GM23338 (cell line): ENCODE measurements at regions not wholly inside any gene's neighbourhood (a gene's known extent, or its start where the extent isn't known, plus 50 kb on each side); places are given as distances from the start of the nearest gene placed in this dataset.

ENCODE experiments used
- ATAC-seq: fragments of 200-7000 bp; cut with Tn5 transposase; 3 replicates; pipeline ENCODE4 v1.9.1; 2020
- DNase-seq: peaks from one replicate; pipeline ENCODE4 v3.0.0-alpha.2; 2015; ENCODE audit warnings: low spot score
- H2AFZ ChIP-seq: fragments of 200-600 bp; sonication (generic); 2 replicates; pipeline ENCODE4 v1.8.0; 2016; ENCODE audit warnings: antibody characterized with exemption, mild to moderate bottlenecking, moderate library complexity
- H3F3A ChIP-seq: fragments of 200-600 bp; sonication (generic); replicated peaks from 2 replicates; pipeline ENCODE4 v1.8.0; 2017; ENCODE audit warnings: antibody characterized with exemption, mixed run types, low read depth
- H3K27ac ChIP-seq: fragments of 200-600 bp; sonication (generic); 2 replicates; pipeline ENCODE4 v1.6.1; 2016; ENCODE audit warnings: low read depth
- H3K27me3 ChIP-seq: fragments of 200-600 bp; sonication (generic); 2 replicates; pipeline ENCODE4 v1.8.0; 2016; ENCODE audit warnings: mild to moderate bottlenecking, mixed run types, moderate library complexity; ENCODE audit not compliant: insufficient read depth
- H3K36me3 ChIP-seq: fragments of 200-600 bp; sonication (generic); 2 replicates; pipeline ENCODE4 v1.8.0; 2016; ENCODE audit warnings: mild to moderate bottlenecking; ENCODE audit not compliant: insufficient read depth
- H3K4me1 ChIP-seq: fragments of 200-600 bp; sonication (generic); 2 replicates; pipeline ENCODE4 v1.8.0; 2016; ENCODE audit warnings: mild to moderate bottlenecking, moderate library complexity; ENCODE audit not compliant: insufficient read depth
- H3K4me2 ChIP-seq: fragments of 200-600 bp; sonication (generic); 2 replicates; pipeline ENCODE4 v1.7.1; 2017; ENCODE audit warnings: mixed run types
- H3K4me3 ChIP-seq: fragments of 200-600 bp; sonication (generic); 2 replicates; pipeline ENCODE4 v1.6.1; 2016; ENCODE audit warnings: mixed run types
- H3K79me2 ChIP-seq: fragments of 200-600 bp; sonication (generic); replicated peaks from 2 replicates; pipeline ENCODE4 v1.8.0; 2017; ENCODE audit warnings: mild to moderate bottlenecking; ENCODE audit not compliant: insufficient read depth
- H3K9me2 ChIP-seq: fragments of 200-600 bp; sonication (generic); 2 replicates; pipeline ENCODE4 v1.8.0; 2017; ENCODE audit not compliant: insufficient read depth
- H4K20me1 ChIP-seq: fragments of 200-600 bp; sonication (generic); replicated peaks from 2 replicates; pipeline ENCODE4 v1.8.0; 2017; ENCODE audit warnings: mild to moderate bottlenecking; ENCODE audit not compliant: insufficient read depth
- H3K27ac Mint-ChIP-seq: 2 replicates; pipeline ENCODE4 v1.8.0; 2020; ENCODE audit warnings: inconsistent platforms, mild to moderate bottlenecking, moderate library complexity, mixed read lengths
- H3K27me3 Mint-ChIP-seq: 3 replicates; pipeline ENCODE4 v1.8.0; 2022; ENCODE audit warnings: low read depth, mild to moderate bottlenecking, moderate library complexity, mixed read lengths, inconsistent platforms; ENCODE audit not compliant: insufficient read depth, poor library complexity
- H3K36me3 Mint-ChIP-seq: 3 replicates; pipeline ENCODE4 v1.8.0; 2021; ENCODE audit warnings: low read depth, mild to moderate bottlenecking, inconsistent platforms, moderate library complexity, mixed read lengths
- H3K4me1 Mint-ChIP-seq: 3 replicates; pipeline ENCODE4 v1.8.0; 2020; ENCODE audit warnings: mild to moderate bottlenecking, inconsistent platforms, mixed read lengths
- H3K4me3 Mint-ChIP-seq: 3 replicates; pipeline ENCODE4 v1.8.0; 2021; ENCODE audit warnings: moderate library complexity, mild to moderate bottlenecking, inconsistent platforms, mixed read lengths
- H3K9me3 Mint-ChIP-seq: 3 replicates; pipeline ENCODE4 v1.8.0; 2020; ENCODE audit warnings: moderate library complexity, mild to moderate bottlenecking, inconsistent platforms, mixed read lengths
- CREB1 ChIP-seq: fragments of 250-450 bp; sonication (Bioruptor Pico); IDR thresholded peaks from 2 replicates; pipeline ENCODE4 v1.5.0; 2020; ENCODE audit warnings: low read depth, mild to moderate bottlenecking, moderate library complexity
- EZH2 ChIP-seq: fragments of 200-600 bp; sonication (generic); IDR thresholded peaks from one replicate; pipeline ENCODE4 v1.8.0; 2017; ENCODE audit warnings: antibody characterized with exemption, mild to moderate bottlenecking, low read depth; ENCODE audit not compliant: unreplicated experiment
- EZH2phosphoT487 ChIP-seq: fragments of 200-600 bp; sonication (generic); IDR thresholded peaks from one replicate; pipeline ENCODE4 v1.8.1; 2018; ENCODE audit warnings: antibody characterized with exemption; ENCODE audit not compliant: unreplicated experiment
- JUNB ChIP-seq: IDR thresholded peaks from one replicate; pipeline ENCODE4 v1.6.1; 2016; ENCODE audit warnings: antibody characterized with exemption; ENCODE audit not compliant: unreplicated experiment
- NANOG ChIP-seq: IDR thresholded peaks from 2 replicates; pipeline ENCODE4 v1.6.1; 2016; ENCODE audit warnings: antibody characterized with exemption, borderline replicate concordance
- POLR2AphosphoS5 ChIP-seq: IDR thresholded peaks from 2 replicates; pipeline ENCODE4 v1.6.1; 2016; ENCODE audit warnings: antibody characterized with exemption, low read depth
- REST ChIP-seq: IDR thresholded peaks from one replicate; pipeline ENCODE4 v1.6.1; 2018; ENCODE audit warnings: antibody characterized with exemption; ENCODE audit not compliant: unreplicated experiment
- ZNF114 ChIP-seq: fragments of 250-450 bp; sonication (Bioruptor Pico); IDR thresholded peaks from 2 replicates; pipeline ENCODE4 v1.5.0; 2020; ENCODE audit warnings: mild to moderate bottlenecking, moderate library complexity
- TF ChIP-seq, protein P1 (sequence below), 2 experiments: fragments of 200-600 bp in 1 of 2; sonication (generic) in 1 of 2; conservative IDR thresholded peaks; 2 replicates each; pipeline versions ENCODE4 v1.5.1 to v1.6.1; 2016 to 2017; ENCODE audit warnings: antibody characterized with exemption in 2 of 2, low read depth in 2 of 2, mild to moderate bottlenecking in 2 of 2, moderate library complexity in 1 of 2
- TF ChIP-seq, protein P2 (sequence below): IDR thresholded peaks from 2 replicates; pipeline ENCODE4 v1.6.1; 2016; ENCODE audit warnings: antibody characterized with exemption

DNA sequence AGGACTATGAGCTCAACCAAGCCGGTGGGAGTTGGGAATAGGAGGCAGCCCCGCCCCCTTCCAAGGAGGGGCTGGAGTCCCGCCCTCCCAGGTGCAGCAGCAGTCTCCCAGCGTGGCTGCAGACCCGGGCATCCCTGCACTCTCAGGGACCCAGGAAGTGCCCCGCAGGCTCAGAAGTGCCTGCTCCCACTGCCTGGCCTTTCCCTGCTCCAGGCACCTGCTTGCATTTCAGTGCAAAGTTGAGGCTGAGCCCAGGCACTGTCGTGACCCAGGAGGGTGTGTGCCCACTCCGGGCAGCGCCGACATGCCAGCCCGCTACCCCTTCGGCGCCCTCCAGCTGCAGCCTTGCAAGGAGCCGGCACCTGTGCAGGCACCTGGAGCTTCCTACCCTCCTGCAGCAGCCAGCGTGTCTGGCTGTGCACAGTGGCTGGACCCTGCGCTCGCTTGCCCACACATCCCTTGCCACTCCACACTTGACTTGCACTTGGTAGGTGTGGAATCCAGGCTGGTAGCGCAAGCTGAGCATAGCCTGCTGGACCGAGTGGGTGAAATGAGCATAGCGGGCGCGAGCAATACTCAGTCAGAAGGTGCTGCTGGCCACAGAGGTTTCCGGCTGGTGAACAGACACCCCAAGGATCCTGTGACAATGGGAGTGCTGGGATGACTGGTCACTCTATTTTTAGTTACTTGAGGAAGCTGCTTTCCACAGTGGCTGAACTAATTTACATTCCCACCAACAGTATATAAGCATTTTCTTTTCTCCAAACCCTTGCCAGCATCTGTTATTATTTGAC, 236.3 kb downstream of the PCDH10 start:
- no peaks in the 10 kb centered on the region for H3K79me2 ChIP-seq
- no peak overlapping the region for H2AFZ ChIP-seq
- no peak overlapping the region for H3K27ac ChIP-seq
- H3K27me3 Mint-ChIP-seq = no peaks in the 10 kb centered on the region
- H3K4me3 ChIP-seq = no peak overlapping the region
- peak; percentile 17 for DNase-seq
- TF ChIP-seq ZNF114 (CRISPR knock-in tag) (no peak), EZH2phosphoT487 (no peak), EZH2 (no peak)
- TF ChIP-seq, protein P1, sequence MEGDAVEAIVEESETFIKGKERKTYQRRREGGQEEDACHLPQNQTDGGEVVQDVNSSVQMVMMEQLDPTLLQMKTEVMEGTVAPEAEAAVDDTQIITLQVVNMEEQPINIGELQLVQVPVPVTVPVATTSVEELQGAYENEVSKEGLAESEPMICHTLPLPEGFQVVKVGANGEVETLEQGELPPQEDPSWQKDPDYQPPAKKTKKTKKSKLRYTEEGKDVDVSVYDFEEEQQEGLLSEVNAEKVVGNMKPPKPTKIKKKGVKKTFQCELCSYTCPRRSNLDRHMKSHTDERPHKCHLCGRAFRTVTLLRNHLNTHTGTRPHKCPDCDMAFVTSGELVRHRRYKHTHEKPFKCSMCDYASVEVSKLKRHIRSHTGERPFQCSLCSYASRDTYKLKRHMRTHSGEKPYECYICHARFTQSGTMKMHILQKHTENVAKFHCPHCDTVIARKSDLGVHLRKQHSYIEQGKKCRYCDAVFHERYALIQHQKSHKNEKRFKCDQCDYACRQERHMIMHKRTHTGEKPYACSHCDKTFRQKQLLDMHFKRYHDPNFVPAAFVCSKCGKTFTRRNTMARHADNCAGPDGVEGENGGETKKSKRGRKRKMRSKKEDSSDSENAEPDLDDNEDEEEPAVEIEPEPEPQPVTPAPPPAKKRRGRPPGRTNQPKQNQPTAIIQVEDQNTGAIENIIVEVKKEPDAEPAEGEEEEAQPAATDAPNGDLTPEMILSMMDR (conservative IDR thresholded peaks at IDR 0.05; ENCODE audit: low read depth in 2 of 2) = peak in 1 of 2 experiments; percentile 38; a peak in 2 of 4 replicates
- no peak overlapping the region for H3K4me2 ChIP-seq
- no peaks in the 10 kb centered on the region for H3F3A ChIP-seq
- H3K27me3 ChIP-seq = no peaks in the 10 kb centered on the region
- no peak overlapping the region for H3K4me3 Mint-ChIP-seq
- no peaks in the 10 kb centered on the region for H4K20me1 ChIP-seq
- H3K27ac Mint-ChIP-seq = no peak overlapping the region
- H3K36me3 Mint-ChIP-seq = peaks cover under 1% of the 10 kb centered on the region; the same call in 2 of the 3 replicates
- H3K36me3 ChIP-seq = no peaks in the 10 kb centered on the region; the same call in 1 of the 2 replicates
- H3K9me2 ChIP-seq = 0 out of 2 replicates have a peak, but pooled peaks cover 6% of the 10 kb centered on the region
- ATAC-seq = peak; percentile 68; the same call in 2 of the 3 replicates
- H3K9me3 Mint-ChIP-seq = peaks cover 9% of the 10 kb centered on the region; the same call in 1 of the 3 replicates
- no peaks in the 10 kb centered on the region for H3K4me1 ChIP-seq
- H3K4me1 Mint-ChIP-seq = no peaks in the 10 kb centered on the region

DNA sequence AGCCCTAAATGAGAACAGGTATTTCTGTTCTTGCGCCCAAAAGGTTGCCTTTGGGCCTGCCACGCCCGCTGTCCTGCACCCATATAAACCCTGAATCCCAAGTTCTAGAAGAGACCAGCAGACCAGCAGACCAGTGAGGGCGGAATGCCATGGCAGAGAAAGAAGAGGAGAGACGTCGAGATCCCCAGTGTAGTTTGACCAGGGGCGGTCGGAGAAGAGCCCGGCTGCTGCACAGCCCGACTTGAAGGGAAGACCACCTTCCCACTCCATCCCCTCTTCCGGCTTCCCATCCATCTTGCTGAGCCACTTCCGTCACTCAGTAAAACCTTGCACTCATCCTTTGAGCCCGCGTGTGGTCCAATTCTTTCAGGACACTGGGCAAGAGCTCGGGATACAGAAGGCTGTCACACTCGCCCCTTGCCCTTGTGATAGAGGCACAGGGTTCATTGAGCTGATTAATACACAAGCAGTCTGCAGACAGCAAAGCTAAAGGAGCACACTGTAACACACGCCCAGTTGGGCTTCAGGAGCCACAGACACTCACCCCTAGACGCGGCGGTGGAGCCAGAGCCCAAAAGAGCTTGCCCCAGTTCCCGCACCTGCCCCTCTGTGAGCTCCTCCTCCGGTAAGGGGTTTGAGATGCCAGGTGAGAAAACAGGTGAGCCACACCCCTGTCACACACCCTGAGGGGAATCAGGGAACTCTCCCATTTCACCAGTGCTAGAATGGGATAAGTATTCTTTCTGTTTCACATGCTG, 230.8 kb downstream of the PCDH10 start:
- no peak overlapping the region for H2AFZ ChIP-seq
- H3K9me2 ChIP-seq = peaks cover 12% of the 10 kb centered on the region; the same call in 1 of the 2 replicates
- no peak for DNase-seq
- Mint-ChIP-seq H3K27ac (no peak overlapping the region), H3K9me3 (peaks cover 9% of the 10 kb centered on the region), H3K27me3 (no peaks in the 10 kb centered on the region), H3K36me3 (peaks cover 7% of the 10 kb centered on the region), H3K4me1 (no peaks in the 10 kb centered on the region; the same call in 1 of the 3 replicates), H3K4me3 (no peak overlapping the region)
- H3K4me3 ChIP-seq = no peak overlapping the region
- H3K4me2 ChIP-seq = no peak overlapping the region
- no peaks in the 10 kb centered on the region for H3K4me1 ChIP-seq
- no peaks in the 10 kb centered on the region for H3K36me3 ChIP-seq
- ATAC-seq = no peak
- no peaks in the 10 kb centered on the region for H4K20me1 ChIP-seq
- H3K27ac ChIP-seq = no peak overlapping the region
- no peaks in the 10 kb centered on the region for H3F3A ChIP-seq
- H3K79me2 ChIP-seq = no peaks in the 10 kb centered on the region
- no peaks in the 10 kb centered on the region for H3K27me3 ChIP-seq
- TF ChIP-seq EZH2phosphoT487 (no peak), ZNF114 (CRISPR knock-in tag) (no peak), POLR2AphosphoS5 (no peak), JUNB (no peak), CREB1 (CRISPR knock-in tag) (no peak), REST (no peak), EZH2 (no peak), NANOG (no peak)
- TF ChIP-seq, protein P2, sequence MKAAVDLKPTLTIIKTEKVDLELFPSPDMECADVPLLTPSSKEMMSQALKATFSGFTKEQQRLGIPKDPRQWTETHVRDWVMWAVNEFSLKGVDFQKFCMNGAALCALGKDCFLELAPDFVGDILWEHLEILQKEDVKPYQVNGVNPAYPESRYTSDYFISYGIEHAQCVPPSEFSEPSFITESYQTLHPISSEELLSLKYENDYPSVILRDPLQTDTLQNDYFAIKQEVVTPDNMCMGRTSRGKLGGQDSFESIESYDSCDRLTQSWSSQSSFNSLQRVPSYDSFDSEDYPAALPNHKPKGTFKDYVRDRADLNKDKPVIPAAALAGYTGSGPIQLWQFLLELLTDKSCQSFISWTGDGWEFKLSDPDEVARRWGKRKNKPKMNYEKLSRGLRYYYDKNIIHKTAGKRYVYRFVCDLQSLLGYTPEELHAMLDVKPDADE = no peak
